GM06990 (cell line): ENCODE measurements at regions not wholly inside any gene's neighbourhood (a gene's known extent, or its start where the extent isn't known, plus 50 kb on each side); places are given as distances from the start of the nearest gene placed in this dataset.

Experiments
- DNase-seq: peaks from one replicate; pipeline ENCODE4 v3.0.0-alpha.2; 2011; ENCODE audit not compliant: insufficient read length; ENCODE audit errors: extremely low read depth
- H3K27me3 ChIP-seq: replicated peaks from 2 replicates; pipeline ENCODE4 v1.6.0; 2011; ENCODE audit warnings: low read length; ENCODE audit not compliant: control insufficient read depth, insufficient read depth
- H3K36me3 ChIP-seq: 2 replicates; pipeline ENCODE4 v1.5.1; 2011; ENCODE audit warnings: low read length; ENCODE audit not compliant: control insufficient read depth, insufficient read depth
- H3K4me3 ChIP-seq: replicated peaks from 2 replicates; pipeline ENCODE4 v1.5.1; 2011; ENCODE audit warnings: low read depth, mild to moderate bottlenecking, control low read depth, low read length
- TF ChIP-seq, protein P1 (sequence below): IDR thresholded peaks from 2 replicates; pipeline ENCODE4 v1.5.1; 2011; ENCODE audit warnings: low read length, control low read depth, mild to moderate bottlenecking, inconsistent platforms; ENCODE audit not compliant: insufficient read depth, poor library complexity, severe bottlenecking

GRCh38 chr5:4207486-4207885 is 611.9 kb downstream of the IRX1 start:
- no peak for DNase-seq
- TF ChIP-seq, protein P1, sequence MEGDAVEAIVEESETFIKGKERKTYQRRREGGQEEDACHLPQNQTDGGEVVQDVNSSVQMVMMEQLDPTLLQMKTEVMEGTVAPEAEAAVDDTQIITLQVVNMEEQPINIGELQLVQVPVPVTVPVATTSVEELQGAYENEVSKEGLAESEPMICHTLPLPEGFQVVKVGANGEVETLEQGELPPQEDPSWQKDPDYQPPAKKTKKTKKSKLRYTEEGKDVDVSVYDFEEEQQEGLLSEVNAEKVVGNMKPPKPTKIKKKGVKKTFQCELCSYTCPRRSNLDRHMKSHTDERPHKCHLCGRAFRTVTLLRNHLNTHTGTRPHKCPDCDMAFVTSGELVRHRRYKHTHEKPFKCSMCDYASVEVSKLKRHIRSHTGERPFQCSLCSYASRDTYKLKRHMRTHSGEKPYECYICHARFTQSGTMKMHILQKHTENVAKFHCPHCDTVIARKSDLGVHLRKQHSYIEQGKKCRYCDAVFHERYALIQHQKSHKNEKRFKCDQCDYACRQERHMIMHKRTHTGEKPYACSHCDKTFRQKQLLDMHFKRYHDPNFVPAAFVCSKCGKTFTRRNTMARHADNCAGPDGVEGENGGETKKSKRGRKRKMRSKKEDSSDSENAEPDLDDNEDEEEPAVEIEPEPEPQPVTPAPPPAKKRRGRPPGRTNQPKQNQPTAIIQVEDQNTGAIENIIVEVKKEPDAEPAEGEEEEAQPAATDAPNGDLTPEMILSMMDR: no peak
- Histone ChIP-seq H3K4me3 (no peak overlapping the region), H3K36me3 (no peaks in the 10 kb centered on the region), H3K27me3 (no peaks in the 10 kb centered on the region)

GRCh38 chr5:4208537-4208936 is 612.9 kb downstream of the IRX1 start:
- Histone ChIP-seq H3K4me3 (no peak overlapping the region), H3K36me3 (no peaks in the 10 kb centered on the region), H3K27me3 (no peaks in the 10 kb centered on the region)
- TF ChIP-seq, protein P1: no peak
- no peak for DNase-seq

DNA sequence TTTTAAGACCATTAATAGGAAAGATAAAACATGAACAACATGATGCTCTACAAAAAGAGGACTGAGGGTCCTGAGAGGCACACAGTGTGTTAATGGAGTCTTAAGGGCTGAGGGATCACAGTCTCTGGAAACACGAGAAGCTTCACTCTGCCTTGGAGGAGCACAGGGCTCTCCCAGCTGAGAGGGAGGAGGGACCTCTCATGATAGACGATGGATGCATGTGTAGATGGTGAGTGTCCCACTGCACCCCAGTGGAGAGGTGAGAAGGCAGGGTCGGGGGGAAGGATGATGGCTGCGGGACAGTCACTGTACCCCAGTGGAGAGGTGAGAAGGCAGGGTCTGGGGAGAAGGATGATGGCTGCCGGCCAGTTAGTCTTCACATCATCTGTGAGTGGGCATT is 613.4 kb downstream of the IRX1 start:
- H3K27me3 ChIP-seq: no peaks in the 10 kb centered on the region
- TF ChIP-seq, protein P1: no peak
- H3K36me3 ChIP-seq: no peaks in the 10 kb centered on the region
- no peak overlapping the region for H3K4me3 ChIP-seq
- no peak for DNase-seq

DNA sequence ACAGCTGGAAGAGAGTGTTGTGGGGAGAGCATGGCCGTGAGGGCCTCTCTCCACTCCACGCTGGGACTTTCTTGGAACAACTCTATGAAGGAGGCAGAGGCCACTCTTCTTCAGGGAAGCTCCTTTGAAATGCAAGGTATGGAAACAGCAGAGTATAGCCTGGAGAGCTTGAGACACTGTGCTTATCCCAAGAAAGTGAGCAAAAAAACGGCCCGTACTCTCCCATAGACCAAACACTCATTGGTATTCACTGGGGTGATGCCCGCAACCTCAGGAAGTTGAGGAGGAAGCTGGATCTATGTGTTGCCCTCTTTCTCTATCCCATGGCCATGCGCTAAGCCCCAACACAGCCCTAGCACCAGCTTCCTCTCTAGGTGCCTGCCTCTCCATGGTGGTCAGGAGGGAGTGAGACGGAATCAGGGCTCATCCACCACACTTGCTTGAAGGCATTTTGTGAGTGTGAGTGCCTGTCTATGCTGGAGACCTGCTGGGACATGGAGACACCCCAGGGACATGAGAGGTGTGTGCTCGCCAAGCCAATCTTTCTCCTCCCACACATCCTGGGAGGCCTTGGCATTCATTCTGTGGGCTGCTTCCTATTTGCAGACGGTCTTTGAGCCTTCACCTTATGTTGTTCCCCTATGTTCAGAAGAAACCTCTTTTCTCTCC is 616.6 kb downstream of the IRX1 start:
- DNase-seq: no peak
- H3K4me3 ChIP-seq: no peak overlapping the region
- TF ChIP-seq, protein P1: no peak

GRCh38 chr5:4212981-4213819 is 617.6 kb downstream of the IRX1 start:
- H3K27me3 ChIP-seq: no peaks in the 10 kb centered on the region
- DNase-seq: no peak
- TF ChIP-seq, protein P1: no peak
- H3K4me3 ChIP-seq: no peak overlapping the region
- no peaks in the 10 kb centered on the region for H3K36me3 ChIP-seq

More for the DNA sequence above, 616.6 kb downstream of the IRX1 start:
- Histone ChIP-seq H3K36me3 (no peaks in the 10 kb centered on the region), H3K27me3 (no peaks in the 10 kb centered on the region)
